IPS-15b (cell line): ENCODE measurements at regions not wholly inside any gene's neighbourhood (a gene's known extent, or its start where the extent isn't known, plus 50 kb on each side); places are given as distances from the start of the nearest gene placed in this dataset.
"Not testable (repeated sequence)": the region's sequence is repeated elsewhere in the genome, so short reads cannot be mapped to it uniquely, and the experiment has no call there.

ENCODE experiments used
- H3K27me3 ChIP-seq: one replicate; pipeline ENCODE4 v1.6.1; 2013; ENCODE audit warnings: low read length; ENCODE audit not compliant: control insufficient read depth, insufficient read depth
- H3K36me3 ChIP-seq: one replicate; pipeline ENCODE4 v1.6.1; 2013; ENCODE audit warnings: low read length; ENCODE audit not compliant: control insufficient read depth, insufficient read depth
- H3K4me1 ChIP-seq: one replicate; pipeline ENCODE4 v1.6.1; 2013; ENCODE audit warnings: mild to moderate bottlenecking, low read length; ENCODE audit not compliant: control insufficient read depth, insufficient read depth
- H3K4me3 ChIP-seq: one replicate; pipeline ENCODE4 v1.5.1; 2013; ENCODE audit warnings: low read depth, low read length
- H3K9ac ChIP-seq: one replicate; pipeline ENCODE4 v1.6.1; 2013; ENCODE audit warnings: low read depth, mild to moderate bottlenecking, low read length
- H3K9me3 ChIP-seq: one replicate; pipeline ENCODE4 v1.6.1; 2013; ENCODE audit warnings: mild to moderate bottlenecking, low read length; ENCODE audit not compliant: control insufficient read depth, insufficient read depth

GRCh38 chr4:186839122-186840037, 115.7 kb upstream of the FAT1 start:
- Histone ChIP-seq H3K36me3 (no peaks in the 10 kb centered on the region), H3K9me3 (no peaks in the 10 kb centered on the region), H3K9ac (no peak overlapping the region), H3K27me3 (no peaks in the 10 kb centered on the region), H3K4me3 (no peak overlapping the region), H3K4me1 (no peaks in the 10 kb centered on the region)

- no peaks in the 10 kb centered on the region for H3K4me1 ChIP-seq
- no peak overlapping the region for H3K4me3 ChIP-seq
- H3K27me3 ChIP-seq = no peaks in the 10 kb centered on the region
- no peak overlapping the region for H3K9ac ChIP-seq
- no peaks in the 10 kb centered on the region for H3K9me3 ChIP-seq
- no peaks in the 10 kb centered on the region for H3K36me3 ChIP-seq
Measured at GRCh38 chr4:186840222-186840701, 116.6 kb upstream of the FAT1 start.

GRCh38 chr4:186840771-186841301, 117.2 kb upstream of the FAT1 start:
- no peaks in the 10 kb centered on the region for H3K9me3 ChIP-seq
- H3K36me3 ChIP-seq = no peaks in the 10 kb centered on the region
- H3K4me1 ChIP-seq = no peaks in the 10 kb centered on the region
- H3K9ac ChIP-seq = no peak overlapping the region
- H3K27me3 ChIP-seq = no peaks in the 10 kb centered on the region
- H3K4me3 ChIP-seq = no peak overlapping the region

- Histone ChIP-seq H3K9ac (no peak overlapping the region), H3K4me3 (no peak overlapping the region)
Measured at GRCh38 chr4:186844059-186844681, 120.5 kb upstream of the FAT1 start.

GRCh38 chr4:186845137-186845842, 121.6 kb upstream of the FAT1 start:
- Histone ChIP-seq H3K9ac (no peak overlapping the region), H3K4me3 (no peak overlapping the region), H3K27me3 (no peaks in the 10 kb centered on the region), H3K4me1 (no peaks in the 10 kb centered on the region), H3K9me3 (no peaks in the 10 kb centered on the region), H3K36me3 (no peaks in the 10 kb centered on the region)

More at GRCh38 chr4:186844059-186844681, 120.5 kb upstream of the FAT1 start:
- H3K36me3 ChIP-seq = no peaks in the 10 kb centered on the region
- H3K27me3 ChIP-seq = no peaks in the 10 kb centered on the region
- no peaks in the 10 kb centered on the region for H3K9me3 ChIP-seq
- no peaks in the 10 kb centered on the region for H3K4me1 ChIP-seq

- Histone ChIP-seq H3K4me3 (no peak overlapping the region), H3K9me3 (no peaks in the 10 kb centered on the region), H3K27me3 (no peaks in the 10 kb centered on the region), H3K36me3 (no peaks in the 10 kb centered on the region), H3K4me1 (no peaks in the 10 kb centered on the region), H3K9ac (no peak overlapping the region)
Measured at GRCh38 chr4:186846426-186846825, 122.8 kb upstream of the FAT1 start.

GRCh38 chr4:186847429-186848131, 123.9 kb upstream of the FAT1 start:
- not testable (repeated sequence) for H3K9me3 ChIP-seq, H3K4me1 ChIP-seq

GRCh38 chr4:186848437-186848836, 124.8 kb upstream of the FAT1 start:
- H3K9me3 ChIP-seq = no peaks in the 10 kb centered on the region
- H3K9ac ChIP-seq = no peak overlapping the region
- H3K4me3 ChIP-seq = no peak overlapping the region
- no peaks in the 10 kb centered on the region for H3K27me3 ChIP-seq
- H3K36me3 ChIP-seq = no peaks in the 10 kb centered on the region
- H3K4me1 ChIP-seq = no peaks in the 10 kb centered on the region

More at GRCh38 chr4:186847429-186848131, 123.9 kb upstream of the FAT1 start:
- H3K27me3 ChIP-seq, H3K9ac ChIP-seq, H3K4me3 ChIP-seq, H3K36me3 ChIP-seq: not testable (repeated sequence)

- H3K9ac ChIP-seq = no peak overlapping the region
- no peaks in the 10 kb centered on the region for H3K27me3 ChIP-seq
- no peaks in the 10 kb centered on the region for H3K36me3 ChIP-seq
- no peaks in the 10 kb centered on the region for H3K9me3 ChIP-seq
- H3K4me3 ChIP-seq = no peak overlapping the region
- no peaks in the 10 kb centered on the region for H3K4me1 ChIP-seq
Measured at GRCh38 chr4:186851291-186852072, 127.8 kb upstream of the FAT1 start.

GRCh38 chr4:186852073-186852420, 128.4 kb upstream of the FAT1 start:
- Histone ChIP-seq H3K27me3 (no peaks in the 10 kb centered on the region), H3K9me3 (no peaks in the 10 kb centered on the region), H3K36me3 (no peaks in the 10 kb centered on the region), H3K4me3 (no peak overlapping the region), H3K4me1 (no peaks in the 10 kb centered on the region), H3K9ac (no peak overlapping the region)
